Globus pallidus (tissue), 1 donor: ENCODE measurements at regions not wholly inside any gene's neighbourhood (a gene's known extent, or its start where the extent isn't known, plus 50 kb on each side); places are given as distances from the start of the nearest gene placed in this dataset.
"Not testable (repeated sequence)": the region's sequence is repeated elsewhere in the genome, so short reads cannot be mapped to it uniquely, and the experiment has no call there.

ENCODE experiments used
- DNase-seq: peaks from one replicate; pipeline ENCODE4 v3.0.0-alpha.2; 2015; ENCODE audit warnings: low spot score

- DNase-seq: no peak
Observed at GRCh38 chr1:96185181-96185580, 536.4 kb upstream of the PTBP2 start.

DNA sequence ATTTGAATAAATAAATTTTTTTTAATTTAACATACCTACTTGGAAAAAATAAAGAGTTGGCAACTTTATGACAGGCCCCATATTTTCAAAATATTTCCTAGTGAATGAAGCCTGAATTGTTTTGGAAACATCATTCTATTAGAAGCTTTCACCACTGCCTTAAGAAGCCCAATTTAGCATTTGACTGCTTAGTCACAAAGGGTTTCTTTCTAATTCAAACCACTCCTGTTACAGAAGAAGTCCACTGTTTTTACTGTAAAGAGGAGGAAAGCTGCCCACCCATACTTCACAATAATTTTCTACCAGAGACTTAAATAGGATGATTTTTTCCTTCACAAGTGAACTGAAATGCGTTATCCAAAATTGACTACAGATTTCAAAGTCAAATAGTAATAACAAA lies 534.6 kb upstream of the PTBP2 start:
- DNase-seq: no peak

- DNase-seq: no peak
Observed at GRCh38 chr1:96191165-96191564, 530.4 kb upstream of the PTBP2 start.

- peak; percentile 3 for DNase-seq
Observed at GRCh38 chr1:96206451-96206850, 515.1 kb upstream of the PTBP2 start.

DNA sequence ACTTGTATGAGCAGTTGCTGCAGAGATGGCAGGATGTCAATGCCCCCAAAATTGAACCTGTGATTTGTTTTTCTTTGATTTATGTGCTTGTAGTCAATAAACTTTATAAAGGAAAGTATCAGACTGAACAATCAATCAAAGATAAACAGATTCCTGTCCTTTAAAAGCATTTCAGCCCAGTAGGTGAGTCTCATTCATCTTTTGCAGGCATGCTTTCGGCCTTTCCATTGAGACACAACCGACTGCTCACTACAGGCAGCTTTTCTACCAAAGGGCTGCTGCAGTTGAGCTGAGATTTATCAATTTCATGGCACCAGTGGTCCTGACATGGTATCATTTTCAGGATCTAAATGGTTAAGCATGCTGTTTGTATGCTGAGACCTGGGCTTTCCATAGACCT lies 513.6 kb upstream of the PTBP2 start:
- DNase-seq: no peak

DNA sequence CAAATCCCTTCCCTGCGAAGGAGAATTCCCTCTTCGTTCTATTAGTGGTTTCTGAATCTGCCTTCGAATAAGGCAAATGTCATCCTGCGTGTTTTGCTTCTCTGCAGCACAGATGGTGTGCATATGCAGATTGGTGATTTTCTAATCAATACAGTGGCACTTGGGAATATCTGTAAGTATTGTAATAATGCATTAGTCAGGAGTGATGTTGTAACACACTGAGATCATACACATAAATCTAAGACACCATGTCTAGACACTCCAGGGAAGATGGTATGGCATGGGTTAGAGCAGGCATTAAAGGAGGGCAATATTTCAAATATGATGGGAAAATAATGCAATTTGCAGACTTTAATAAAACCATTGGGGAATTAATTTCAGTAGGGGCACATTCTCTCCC lies 513.2 kb upstream of the PTBP2 start:
- DNase-seq: no peak

DNA sequence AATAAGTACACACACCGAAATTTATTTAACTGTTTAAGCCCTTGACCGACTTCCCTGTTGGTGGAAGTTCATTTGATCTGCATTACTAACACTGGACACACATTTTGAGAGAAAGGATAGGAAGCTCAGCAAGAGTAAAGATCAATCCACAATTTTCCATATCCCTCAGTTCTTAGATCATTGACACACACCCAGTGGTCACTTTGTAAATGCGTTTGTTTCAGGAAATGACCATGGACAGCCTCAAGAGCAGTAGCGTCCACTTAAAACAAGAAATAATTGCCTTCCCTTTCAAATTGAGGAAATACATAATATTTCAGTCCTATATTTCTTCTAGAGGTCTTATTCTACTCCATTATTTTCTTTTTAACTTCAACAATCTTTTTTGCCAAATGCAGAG lies 511.5 kb upstream of the PTBP2 start:
- DNase-seq: no peak

GRCh38 chr1:96211202-96211601 lies 510.4 kb upstream of the PTBP2 start:
- no peak for DNase-seq

DNA sequence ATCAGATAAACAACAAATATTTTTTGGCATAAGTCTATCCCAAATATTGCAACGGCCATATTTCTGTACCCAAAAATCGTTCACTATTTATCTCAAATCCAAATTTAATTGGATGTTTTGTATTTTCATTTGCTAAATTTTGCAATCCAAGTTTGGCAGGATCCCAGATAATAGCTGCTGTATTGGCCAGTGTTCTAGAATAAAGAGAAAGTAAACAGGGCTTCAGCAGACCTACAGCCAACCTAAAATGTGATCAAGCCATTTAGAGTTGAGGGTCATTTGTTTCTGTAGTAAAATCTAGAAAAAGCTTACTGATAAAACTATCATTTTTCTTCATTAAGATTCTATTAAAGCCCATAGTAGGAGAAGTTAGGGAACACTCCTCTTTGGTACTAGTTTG lies 506.6 kb upstream of the PTBP2 start:
- DNase-seq: no peak

GRCh38 chr1:96220651-96221050 lies 500.9 kb upstream of the PTBP2 start:
- no peak for DNase-seq

- DNase-seq: no peak
Observed at GRCh38 chr1:96222701-96223100, 498.9 kb upstream of the PTBP2 start.

- DNase-seq: not testable (repeated sequence)
Observed at GRCh38 chr1:96224229-96224628, 497.4 kb upstream of the PTBP2 start.

- DNase-seq: no peak
Observed at GRCh38 chr1:96233422-96233821, 488.2 kb upstream of the PTBP2 start.

DNA sequence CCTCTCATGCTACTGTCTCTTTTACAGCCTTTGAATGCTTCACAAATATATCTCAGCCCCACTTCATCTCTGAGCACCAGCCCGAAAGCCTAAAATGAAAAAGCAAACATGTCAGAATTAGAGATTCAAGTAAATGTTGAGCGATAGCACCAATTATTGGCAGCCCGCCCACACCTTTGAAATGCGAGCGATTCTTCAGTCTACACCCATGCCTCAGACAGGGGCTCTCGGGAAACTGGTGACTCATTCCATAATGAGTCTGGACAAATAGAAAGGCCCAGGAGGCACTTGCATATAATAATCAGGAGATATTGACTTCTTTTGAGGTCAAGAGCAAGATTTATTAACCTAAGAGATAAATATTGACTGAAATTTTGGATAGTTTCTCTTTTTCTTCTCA lies 487.3 kb upstream of the PTBP2 start:
- DNase-seq: no peak

- peak; percentile 70 for DNase-seq
Observed at GRCh38 chr1:96236156-96236739, 485.3 kb upstream of the PTBP2 start.

GRCh38 chr1:96238426-96238825 lies 483.2 kb upstream of the PTBP2 start:
- no peak for DNase-seq

DNA sequence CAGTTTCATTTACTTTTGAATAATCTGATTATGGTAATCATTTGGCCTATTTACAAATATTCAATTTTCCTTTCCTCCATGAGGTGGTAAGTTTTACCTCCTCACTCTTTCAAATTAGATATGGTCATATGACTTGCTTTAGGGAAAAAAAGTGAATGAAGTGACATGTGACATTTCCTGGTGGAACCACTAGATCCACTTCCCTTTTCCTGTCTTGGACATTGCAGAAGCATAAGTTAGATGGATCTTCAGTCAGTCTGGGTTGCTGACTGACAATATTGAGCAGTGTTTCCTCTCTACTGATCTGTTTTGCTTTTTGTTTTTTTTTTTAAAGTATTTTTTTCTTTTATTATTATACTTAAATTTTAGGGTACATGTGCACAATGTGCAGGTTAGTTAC lies 481.1 kb upstream of the PTBP2 start:
- no peak for DNase-seq

GRCh38 chr1:96253246-96254035 lies 468.1 kb upstream of the PTBP2 start:
- DNase-seq: no peak

DNA sequence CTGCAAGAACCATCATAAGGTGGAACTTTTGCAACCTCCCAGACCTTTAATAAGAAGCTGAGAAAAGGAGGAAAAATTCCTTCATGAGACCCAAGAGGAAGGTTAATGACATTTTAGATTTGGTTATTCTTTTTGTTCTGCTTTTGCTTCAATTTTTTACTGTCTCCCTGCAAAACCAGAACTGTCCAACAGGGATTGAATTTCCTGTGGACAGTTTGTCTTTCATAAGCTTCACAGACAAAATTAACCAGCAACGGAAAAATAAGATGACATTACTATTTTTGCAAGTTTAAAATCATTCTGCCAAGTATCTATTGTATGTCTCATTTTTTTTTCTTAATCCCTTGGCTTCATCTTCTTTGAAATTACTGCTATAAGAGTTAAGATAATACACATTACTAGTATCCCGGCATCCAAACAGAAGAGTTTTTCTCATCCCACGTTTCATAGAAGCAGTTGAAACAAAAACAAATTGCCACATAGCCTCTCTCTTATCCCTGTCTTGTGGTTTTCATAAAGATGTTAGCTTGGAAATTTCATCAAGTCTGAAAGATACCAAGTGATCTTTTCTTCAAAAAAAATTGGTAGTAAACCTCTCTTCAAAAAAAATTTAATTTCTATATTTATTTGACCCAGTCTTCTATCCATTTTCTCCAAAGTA lies 465.3 kb upstream of the PTBP2 start:
- no peak for DNase-seq

DNA sequence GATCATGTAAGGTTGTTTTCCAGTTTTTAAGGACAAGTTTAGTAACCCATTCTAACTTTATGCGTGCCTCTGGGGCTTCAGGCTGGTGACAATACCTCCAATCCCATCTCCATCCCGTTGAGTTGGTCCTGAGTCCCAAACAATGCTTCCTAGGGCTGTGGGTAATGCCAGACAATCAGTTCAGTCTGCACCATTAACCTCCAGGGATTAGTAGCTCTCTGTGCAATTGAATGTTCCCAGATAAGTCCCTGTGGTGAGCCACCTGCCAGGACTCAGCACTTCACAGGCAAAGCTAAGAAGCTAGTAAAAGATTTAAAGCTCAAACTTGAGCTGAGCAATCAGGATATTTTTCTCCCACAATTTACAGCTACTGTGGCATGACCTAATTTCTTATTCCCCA lies 462.2 kb upstream of the PTBP2 start:
- no peak for DNase-seq

- no peak for DNase-seq
Observed at GRCh38 chr1:96281491-96281890, 440.1 kb upstream of the PTBP2 start.

DNA sequence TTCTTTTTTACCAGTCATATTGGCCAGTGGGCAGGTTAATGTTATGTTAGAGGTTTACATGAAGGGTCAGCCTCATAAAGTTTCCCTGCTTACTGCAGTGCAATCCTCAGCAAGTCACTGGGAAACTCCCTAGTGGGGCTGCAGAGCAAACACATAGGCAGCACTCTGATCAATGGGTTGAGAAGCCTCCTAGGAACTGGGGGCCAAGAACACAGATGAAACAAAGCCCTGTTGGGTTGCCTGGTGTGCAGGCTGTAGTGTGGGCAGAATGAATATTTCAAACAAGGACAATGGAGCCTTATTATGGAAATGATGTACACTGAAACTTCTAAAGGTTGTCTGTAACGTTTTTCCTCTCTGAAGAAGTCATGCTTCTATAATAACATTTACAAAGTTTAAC lies 431.6 kb upstream of the PTBP2 start:
- no peak for DNase-seq

- DNase-seq: no peak
Observed at GRCh38 chr1:96290801-96291200, 430.8 kb upstream of the PTBP2 start.
